PFSK-1 (cell line): ENCODE measurements at regions not wholly inside any gene's neighbourhood (a gene's known extent, or its start where the extent isn't known, plus 50 kb on each side); places are given as distances from the start of the nearest gene placed in this dataset.

Experiments used
- FOXP2 ChIP-seq: optimal IDR thresholded peaks from 2 replicates; pipeline ENCODE3; 2011; ENCODE audit warnings: borderline replicate concordance, control low read depth, inconsistent platforms; ENCODE audit not compliant: insufficient read depth; ENCODE audit errors: extremely low read length, extremely low read depth
- TAF1 ChIP-seq: IDR thresholded peaks from 2 replicates; pipeline ENCODE4 v1.6.1; 2012; ENCODE audit warnings: low read length, control low read depth, borderline replicate concordance; ENCODE audit not compliant: insufficient read depth

DNA sequence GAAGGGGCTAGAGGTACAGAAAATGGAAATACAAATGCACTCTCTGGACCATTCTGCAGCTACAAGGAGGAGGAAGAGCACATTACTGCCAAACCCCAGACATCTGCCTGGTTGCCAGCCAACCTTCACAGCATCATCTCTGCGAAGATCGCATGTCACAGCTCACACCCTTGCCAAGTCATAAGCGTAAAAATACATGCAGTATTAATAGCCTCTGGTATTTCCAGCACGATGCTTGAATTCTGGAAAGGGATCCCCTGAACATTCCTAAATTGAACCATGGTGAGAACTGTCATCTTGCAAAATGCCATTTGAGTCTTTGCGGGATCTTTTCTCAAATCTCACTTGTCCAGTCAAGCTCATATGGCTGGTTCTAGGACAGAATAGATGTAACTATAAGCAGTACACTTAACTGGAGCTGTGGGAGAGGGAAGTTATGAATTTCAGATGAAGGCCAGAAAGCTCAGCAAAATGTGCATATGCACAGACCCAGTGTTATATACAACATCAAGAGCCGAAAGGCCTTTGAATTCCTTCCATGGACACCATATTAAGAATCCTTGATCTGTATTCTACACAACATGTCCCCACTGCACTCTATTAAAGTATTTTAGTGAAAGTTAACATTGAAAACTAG, 211.6 kb downstream of the DUSP6 start:
- TF ChIP-seq FOXP2 (no peak), TAF1 (no peak)
